Endothelial cell of umbilical vein (primary cell): ENCODE measurements at regions not wholly inside any gene's neighbourhood (a gene's known extent, or its start where the extent isn't known, plus 50 kb on each side); places are given as distances from the start of the nearest gene placed in this dataset.

Experiments used
- BruUV-seq: library from RNA; stranded (reverse); fragments of 400-500 nt; replicated peaks from 2 replicates; lab custom pipeline; 2021; lab: Mats Ljungman, UMichigan
- CTCF ChIA-PET: fragments of 300-600, 350-600 bp; sonication (Branson Sonifier 250); formaldehyde crosslinking; loops from one replicate; lab custom pipeline; 2021; ENCODE audit warnings: antibody characterized with exemption, inconsistent platforms; lab: Charles Lee
- POLR2A ChIA-PET: fragments of 300-600, 350-600 bp; sonication (Branson Sonifier 250); formaldehyde crosslinking; loops from one replicate; lab custom pipeline; 2021; ENCODE audit warnings: antibody characterized with exemption, inconsistent platforms; lab: Charles Lee
- DNase-seq: peaks from one replicate; pipeline ENCODE4 v3.0.0-alpha.2; 2011; ENCODE audit warnings: low read depth, low spot score
- FAIRE-seq: peaks from 2 replicates; lab custom pipeline; 2011; peaks lifted over from hg19 to GRCh38; lab: Jason Lieb, UNC
- H2AFZ ChIP-seq: 2 replicates; pipeline ENCODE4 v1.6.0; 2012; ENCODE audit warnings: low read depth, low read length, control low read depth, inconsistent platforms
- H3K27ac ChIP-seq: 2 replicates; pipeline ENCODE4 v1.5.1; 2011; ENCODE audit warnings: low read depth, mild to moderate bottlenecking, control low read depth, low read length, moderate library complexity; ENCODE audit not compliant: insufficient read depth
- H3K27me3 ChIP-seq, 2 experiments: 2 replicates each; pipeline versions ENCODE4 v1.6.0 to v1.6.1; 2011; ENCODE audit warnings: low read length in 2 of 2, mixed read lengths in 1 of 2; ENCODE audit not compliant: control insufficient read depth in 2 of 2, insufficient read depth in 2 of 2
- H3K36me3 ChIP-seq, 2 experiments: 2 replicates in 1 of 2; 3 replicates in 1 of 2; pipeline ENCODE4 v1.5.1; 2011; ENCODE audit warnings: low read length in 2 of 2, mild to moderate bottlenecking in 1 of 2, moderate library complexity in 1 of 2; ENCODE audit not compliant: control insufficient read depth in 2 of 2, insufficient read depth in 2 of 2; ENCODE audit errors: extremely low read depth in 1 of 2
- H3K4me1 ChIP-seq: 3 replicates; pipeline ENCODE4 v1.5.1; 2011; ENCODE audit warnings: mild to moderate bottlenecking, low read length; ENCODE audit not compliant: control insufficient read depth, insufficient read depth; ENCODE audit errors: extremely low read depth
- H3K4me2 ChIP-seq: 2 replicates; pipeline ENCODE4 v1.6.1; 2011; ENCODE audit warnings: low read length, control low read depth, mixed read lengths; ENCODE audit not compliant: insufficient read depth
- H3K4me3 ChIP-seq, 3 experiments: fragments of 200-600 bp in 1 of 3; sonication (generic), shearing (Covaris generic) in 1 of 3; replicated peaks in 1 of 3; 2 replicates each; pipeline ENCODE4 v1.5.1; 2011 to 2016; ENCODE audit warnings: control low read depth in 3 of 3, low read length in 3 of 3, mild to moderate bottlenecking in 2 of 3, inconsistent platforms in 1 of 3, low read depth in 1 of 3, moderate library complexity in 1 of 3; ENCODE audit not compliant: insufficient read depth in 1 of 3
- H3K79me2 ChIP-seq: 2 replicates; pipeline ENCODE4 v1.6.0; 2012; ENCODE audit warnings: low read length, inconsistent platforms; ENCODE audit not compliant: control insufficient read depth, insufficient read depth
- H3K9ac ChIP-seq: replicated peaks from 2 replicates; pipeline ENCODE3; 2011; ENCODE audit warnings: low read length, control low read depth; ENCODE audit not compliant: insufficient read depth; ENCODE audit errors: extremely low read depth
- H3K9me1 ChIP-seq: replicated peaks from 3 replicates; pipeline ENCODE4 v1.6.0; 2011; ENCODE audit warnings: mild to moderate bottlenecking, low read length; ENCODE audit not compliant: control insufficient read depth, insufficient read depth; ENCODE audit errors: extremely low read depth
- H3K9me3 ChIP-seq: replicated peaks from 2 replicates; pipeline ENCODE4 v1.5.1; 2012; ENCODE audit warnings: low read length, inconsistent platforms; ENCODE audit not compliant: control insufficient read depth, insufficient read depth
- H4K20me1 ChIP-seq: replicated peaks from 2 replicates; pipeline ENCODE3; 2011; ENCODE audit warnings: mild to moderate bottlenecking, low read length; ENCODE audit not compliant: control insufficient read depth, insufficient read depth; ENCODE audit errors: extremely low read depth
- EZH2 ChIP-seq: IDR thresholded peaks from 2 replicates; pipeline ENCODE4 v1.6.1; 2012; ENCODE audit warnings: borderline replicate concordance, low read depth, mild to moderate bottlenecking, moderate library complexity, low read length, inconsistent platforms; ENCODE audit not compliant: severe bottlenecking
- FOS ChIP-seq: IDR thresholded peaks from 2 replicates; pipeline ENCODE4 v1.6.1; 2011; ENCODE audit warnings: mild to moderate bottlenecking, low read length, moderate library complexity, borderline replicate concordance; ENCODE audit not compliant: insufficient read depth
- GATA2 ChIP-seq: IDR thresholded peaks from 2 replicates; pipeline ENCODE4 v1.7.0; 2011; ENCODE audit warnings: low read depth, mild to moderate bottlenecking, moderate library complexity, mixed read lengths, low read length; ENCODE audit not compliant: insufficient read length, insufficient read depth
- JUN ChIP-seq: IDR thresholded peaks from 2 replicates; pipeline ENCODE4 v1.6.1; 2011; ENCODE audit warnings: borderline replicate concordance, low read depth; ENCODE audit not compliant: insufficient read length, insufficient read depth
- MYC ChIP-seq: IDR thresholded peaks from one replicate; pipeline ENCODE4 v1.6.1; 2011; ENCODE audit warnings: mild to moderate bottlenecking, low read depth, low read length
- POLR2A ChIP-seq: IDR thresholded peaks from 2 replicates; pipeline ENCODE4 v1.6.1; 2012; ENCODE audit warnings: low read depth, mild to moderate bottlenecking, control low read depth, low read length
- POLR2AphosphoS5 ChIP-seq: IDR thresholded peaks from 2 replicates; pipeline ENCODE4 v1.6.1; 2012; ENCODE audit warnings: low read depth, mild to moderate bottlenecking, control low read depth, low read length, moderate library complexity; ENCODE audit not compliant: insufficient read depth
- dilution Hi-C: fragments of 300-500 bp; cut with MboI; formaldehyde crosslinking; loops from one replicate; pipeline ENCODE4 v1.15.0; 2019; ENCODE audit warnings: low sequenced_read_pairs; ENCODE audit not compliant: extremely low pct_ligation_motif_present
- intact Hi-C: fragments of 100-400 bp; cut with micrococcal nuclease; formaldehyde crosslinking; loops from one replicate; pipeline ENCODE4 v1.10.0; 2022
- TF ChIP-seq, protein P1 (sequence below): IDR thresholded peaks from 2 replicates; pipeline ENCODE4 v1.6.1; 2011; ENCODE audit not compliant: insufficient read depth, insufficient read length
- TF ChIP-seq, protein P2 (sequence below), 2 donors: IDR thresholded peaks; 1 replicate in 1 of 2; 2 replicates in 1 of 2; pipeline ENCODE4 v1.5.1; 2011; ENCODE audit warnings: low read length in 2 of 2, mild to moderate bottlenecking in 2 of 2, moderate library complexity in 2 of 2, control low read depth in 1 of 2, inconsistent platforms in 1 of 2, low read depth in 1 of 2; ENCODE audit not compliant: insufficient read depth in 1 of 2; ENCODE audit errors: extremely low read depth in 1 of 2

DNA sequence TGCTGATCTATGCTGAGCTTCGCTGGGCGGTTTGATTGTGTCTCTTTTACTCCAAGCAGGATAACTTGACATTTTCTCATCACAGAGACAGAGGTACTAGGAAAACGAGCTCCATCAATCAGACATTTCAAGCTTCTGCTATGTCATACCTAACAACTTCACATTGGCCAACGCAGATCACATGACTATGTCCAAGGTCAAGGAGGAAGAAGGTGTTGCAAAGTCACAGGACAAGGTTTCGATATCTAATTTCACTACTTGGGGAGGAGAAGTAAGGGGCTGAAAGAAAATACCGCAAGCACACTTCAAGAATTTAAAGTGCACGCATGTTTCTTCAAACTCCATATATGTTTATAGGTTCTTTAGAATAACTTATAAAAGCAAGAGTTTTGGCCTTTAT, 425.8 kb downstream of the CHL1 start:
- H3K27ac ChIP-seq = no peak overlapping the region
- POLR2A ChIA-PET = no interaction called here
- H3K79me2 ChIP-seq = no peaks in the 10 kb centered on the region
- FAIRE-seq (no peak), DNase-seq (no peak)
- no peaks in the 10 kb centered on the region for H3K9me1 ChIP-seq
- no peak overlapping the region for H3K4me2 ChIP-seq
- CTCF ChIA-PET = no interaction called here
- H3K9me3 ChIP-seq = no peaks in the 10 kb centered on the region
- intact Hi-C loops = no loop called here
- no peak overlapping the region for H2AFZ ChIP-seq
- dilution Hi-C loops = no loop called here
- no peak for TF ChIP-seq FOS
- H3K27me3 ChIP-seq = no peaks in the 10 kb centered on the region
- H3K36me3 ChIP-seq = no peaks in the 10 kb centered on the region
- BruUV-seq = no TSS peak
- no peak overlapping the region for H3K4me3 ChIP-seq
- no peak overlapping the region for H3K9ac ChIP-seq
- no peaks in the 10 kb centered on the region for H3K4me1 ChIP-seq
- no peaks in the 10 kb centered on the region for H4K20me1 ChIP-seq

DNA sequence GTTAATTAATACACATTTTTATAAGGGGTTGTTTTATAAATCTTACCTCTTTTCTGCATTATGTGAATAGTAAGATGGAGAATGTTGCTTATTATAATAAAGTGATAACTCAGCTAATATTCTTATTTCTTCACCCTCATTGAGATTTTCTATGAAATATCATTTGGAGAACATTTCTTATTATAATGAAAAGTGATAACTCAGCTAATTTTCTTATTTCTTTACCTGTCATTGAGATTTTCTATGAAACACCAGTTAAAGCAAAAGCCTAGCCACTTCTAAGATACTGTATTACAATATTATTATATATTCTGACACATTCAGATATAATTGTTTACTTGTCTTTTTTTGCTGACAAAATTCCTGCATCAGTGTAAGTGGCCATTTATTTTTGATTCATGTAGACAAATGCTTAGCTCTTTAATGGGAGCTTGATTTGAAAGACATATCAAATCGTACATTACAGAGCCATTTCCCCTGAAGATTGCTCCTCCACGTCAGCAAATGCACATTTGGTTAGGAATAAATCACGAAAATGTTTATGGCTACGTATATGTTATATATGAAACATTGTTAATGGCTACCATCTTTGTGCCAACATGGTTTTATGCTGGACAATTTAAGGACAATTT, 427.5 kb downstream of the CHL1 start:
- H4K20me1 ChIP-seq = no peaks in the 10 kb centered on the region
- no peak for TF ChIP-seq EZH2
- no peak for TF ChIP-seq JUN
- no peak for TF ChIP-seq POLR2AphosphoS5
- TF ChIP-seq, protein P1, sequence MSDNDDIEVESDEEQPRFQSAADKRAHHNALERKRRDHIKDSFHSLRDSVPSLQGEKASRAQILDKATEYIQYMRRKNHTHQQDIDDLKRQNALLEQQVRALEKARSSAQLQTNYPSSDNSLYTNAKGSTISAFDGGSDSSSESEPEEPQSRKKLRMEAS = no peak
- TF ChIP-seq FOS = no peak
- TF ChIP-seq GATA2 = no peak
- TF ChIP-seq POLR2A = no peak
- TF ChIP-seq MYC = no peak
- TF ChIP-seq, protein P2, sequence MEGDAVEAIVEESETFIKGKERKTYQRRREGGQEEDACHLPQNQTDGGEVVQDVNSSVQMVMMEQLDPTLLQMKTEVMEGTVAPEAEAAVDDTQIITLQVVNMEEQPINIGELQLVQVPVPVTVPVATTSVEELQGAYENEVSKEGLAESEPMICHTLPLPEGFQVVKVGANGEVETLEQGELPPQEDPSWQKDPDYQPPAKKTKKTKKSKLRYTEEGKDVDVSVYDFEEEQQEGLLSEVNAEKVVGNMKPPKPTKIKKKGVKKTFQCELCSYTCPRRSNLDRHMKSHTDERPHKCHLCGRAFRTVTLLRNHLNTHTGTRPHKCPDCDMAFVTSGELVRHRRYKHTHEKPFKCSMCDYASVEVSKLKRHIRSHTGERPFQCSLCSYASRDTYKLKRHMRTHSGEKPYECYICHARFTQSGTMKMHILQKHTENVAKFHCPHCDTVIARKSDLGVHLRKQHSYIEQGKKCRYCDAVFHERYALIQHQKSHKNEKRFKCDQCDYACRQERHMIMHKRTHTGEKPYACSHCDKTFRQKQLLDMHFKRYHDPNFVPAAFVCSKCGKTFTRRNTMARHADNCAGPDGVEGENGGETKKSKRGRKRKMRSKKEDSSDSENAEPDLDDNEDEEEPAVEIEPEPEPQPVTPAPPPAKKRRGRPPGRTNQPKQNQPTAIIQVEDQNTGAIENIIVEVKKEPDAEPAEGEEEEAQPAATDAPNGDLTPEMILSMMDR (IDR thresholded peaks at IDR 0.05; ENCODE audit: extremely low read depth in 1 of 2, insufficient read depth in 1 of 2, low read depth in 1 of 2, low read length in 2 of 2) = no peak
- H3K27ac ChIP-seq = no peak overlapping the region
- no peaks in the 10 kb centered on the region for H3K27me3 ChIP-seq
- intact Hi-C loops = no loop called here
- no peak overlapping the region for H3K4me2 ChIP-seq
- ChIA-PET POLR2A (no interaction called here), CTCF (no interaction called here)
- no peaks in the 10 kb centered on the region for H3K4me1 ChIP-seq
- no peaks in the 10 kb centered on the region for H3K9me3 ChIP-seq
- FAIRE-seq (no peak), DNase-seq (no peak)
- no peak overlapping the region for H3K4me3 ChIP-seq
- H3K9me1 ChIP-seq = no peaks in the 10 kb centered on the region
- H2AFZ ChIP-seq = no peak overlapping the region
- no peaks in the 10 kb centered on the region for H3K36me3 ChIP-seq
- BruUV-seq = no TSS peak
- dilution Hi-C loops = no loop called here
- no peaks in the 10 kb centered on the region for H3K79me2 ChIP-seq
- no peak overlapping the region for H3K9ac ChIP-seq
